GM21723 (cell line): ENCODE measurements at regions not wholly inside any gene's neighbourhood (a gene's known extent, or its start where the extent isn't known, plus 50 kb on each side); places are given as distances from the start of the nearest gene placed in this dataset.
"Not testable (repeated sequence)": the region's sequence is repeated elsewhere in the genome, so short reads cannot be mapped to it uniquely, and the experiment has no call there.

Experiments used
- ATAC-seq: cut with Tn5 transposase; IDR thresholded peaks from one replicate; pipeline ENCODE4 v1.9.1; 2021; ENCODE audit warnings: mild to moderate bottlenecking, moderate library complexity; ENCODE audit not compliant: unreplicated experiment

GRCh38 chr20:30895354-30895711 lies 362.1 kb upstream of the DEFB115 start:
- not testable (repeated sequence) for ATAC-seq

GRCh38 chr20:30899370-30900079 lies 357.9 kb upstream of the DEFB115 start:
- not testable (repeated sequence) for ATAC-seq

GRCh38 chr20:30900080-30900719 lies 357.3 kb upstream of the DEFB115 start:
- ATAC-seq: not testable (repeated sequence)

- not testable (repeated sequence) for ATAC-seq
Measured at GRCh38 chr20:30905231-30905630, 352.2 kb upstream of the DEFB115 start.

- ATAC-seq: no peak
Measured at GRCh38 chr20:30910937-30911725, 346.3 kb upstream of the DEFB115 start.

- ATAC-seq: not testable (repeated sequence)
Measured at GRCh38 chr20:30911832-30912660, 345.4 kb upstream of the DEFB115 start.

GRCh38 chr20:30912661-30913026 lies 344.8 kb upstream of the DEFB115 start:
- not testable (repeated sequence) for ATAC-seq

- ATAC-seq: not testable (repeated sequence)
Measured at GRCh38 chr20:30916404-30916803, 341.1 kb upstream of the DEFB115 start.

- no peak for ATAC-seq
Measured at GRCh38 chr20:30919514-30920188, 337.8 kb upstream of the DEFB115 start.

- ATAC-seq: no peak
Measured at GRCh38 chr20:30921286-30922071, 336.0 kb upstream of the DEFB115 start.

- ATAC-seq: no peak
Measured at GRCh38 chr20:30922129-30922528, 335.3 kb upstream of the DEFB115 start.

- ATAC-seq: no peak
Measured at GRCh38 chr20:30937790-30938189, 319.7 kb upstream of the DEFB115 start.

- ATAC-seq: no peak
Measured at GRCh38 chr20:30949761-30950160, 307.7 kb upstream of the DEFB115 start.

GRCh38 chr20:30951088-30951487 lies 306.4 kb upstream of the DEFB115 start:
- not testable (repeated sequence) for ATAC-seq

- ATAC-seq: not testable (repeated sequence)
Measured at GRCh38 chr20:30956649-30957048, 300.8 kb upstream of the DEFB115 start.

- not testable (repeated sequence) for ATAC-seq
Measured at GRCh38 chr20:30959208-30959607, 298.3 kb upstream of the DEFB115 start.

- no peak for ATAC-seq
Measured at GRCh38 chr20:30963591-30963990, 293.9 kb upstream of the DEFB115 start.

GRCh38 chr20:30975859-30976258 lies 281.6 kb upstream of the DEFB115 start:
- ATAC-seq: not testable (repeated sequence)

GRCh38 chr20:30985386-30985785 lies 272.1 kb upstream of the DEFB115 start:
- no peak for ATAC-seq
